ENCODE measurements at regions not wholly inside any gene's neighbourhood (a gene's known extent, or its start where the extent isn't known, plus 50 kb on each side); places are given as distances from the start of the nearest gene placed in this dataset.

GRCh38 chr6:66369407-66369806 lies 662.4 kb upstream of the EYS start:
- TF ChIP-seq REST (IDR thresholded peaks at IDR 0.05; ENCODE audit: insufficient read depth in 1 of 2, low read depth in 2 of 2, low read length in 2 of 2) = no peak
- TF ChIP-seq SIN3A (IDR thresholded peaks at IDR 0.05; ENCODE audit: borderline replicate concordance, insufficient read depth, low read length) = no peak
- TF ChIP-seq TAF1 (IDR thresholded peaks at IDR 0.05; ENCODE audit: borderline replicate concordance, insufficient read depth, low read length) = no peak
- TF ChIP-seq POLR2AphosphoS5 (IDR thresholded peaks at IDR 0.05; ENCODE audit: low read depth, low read length) = no peak
